SK-N-MC (cell line): ENCODE measurements at regions not wholly inside any gene's neighbourhood (a gene's known extent, or its start where the extent isn't known, plus 50 kb on each side); places are given as distances from the start of the nearest gene placed in this dataset.

Experiments
- FOXP2 ChIP-seq: optimal IDR thresholded peaks from 2 replicates; pipeline ENCODE3; 2011; ENCODE audit warnings: mild to moderate bottlenecking, moderate library complexity; ENCODE audit not compliant: insufficient read depth; ENCODE audit errors: extremely low read length, control extremely low read depth
- POLR2AphosphoS5 ChIP-seq: IDR thresholded peaks from 2 replicates; pipeline ENCODE4 v1.6.1; 2012; ENCODE audit warnings: mild to moderate bottlenecking, low read depth, low read length, borderline replicate concordance

GRCh38 chr1:119235120-119235519 lies 94.7 kb upstream of the WARS2 start:
- TF ChIP-seq POLR2AphosphoS5: no peak
- no peak for TF ChIP-seq FOXP2
